ENCODE measurements at regions not wholly inside any gene's neighbourhood (a gene's known extent, or its start where the extent isn't known, plus 50 kb on each side); places are given as distances from the start of the nearest gene placed in this dataset.

DNA sequence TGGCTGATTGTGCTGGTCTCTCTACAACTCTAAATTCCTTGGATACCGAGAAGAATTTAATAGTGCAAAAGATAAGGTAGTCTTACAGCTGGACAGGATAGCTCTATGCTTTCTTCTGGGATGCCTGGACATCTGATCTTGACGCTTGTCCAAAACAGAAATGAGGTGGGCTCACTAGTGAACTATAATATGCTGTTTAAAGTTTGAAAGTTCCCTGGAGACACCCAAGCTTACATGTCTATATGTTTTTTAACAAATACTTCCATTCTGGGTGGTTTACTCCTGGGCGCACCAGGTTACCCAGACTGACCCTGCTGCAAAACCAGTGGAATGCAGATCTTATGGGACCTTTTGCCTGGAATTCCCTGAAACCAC lies 702.1 kb upstream of the COBL start:
- H2BK15ac ChIP-seq (ENCODE audit: low read length) = no peak overlapping the region
- no peak overlapping the region for H3K14ac ChIP-seq (ENCODE audit: insufficient read length)
- H3K4me3 ChIP-seq (ENCODE audit: extremely low read depth in 1 of 4, insufficient read depth in 2 of 4, low read depth in 3 of 4, low read length in 4 of 4) = no peak overlapping the region
- H3K23ac ChIP-seq (ENCODE audit: insufficient read length) = no peak overlapping the region
- no peak for FAIRE-seq
- no peak overlapping the region for H2AFZ ChIP-seq (ENCODE audit: low read length)
- H3K4me2 ChIP-seq (ENCODE audit: insufficient read depth in 1 of 2, low read depth in 2 of 2, low read length in 2 of 2) = no peak overlapping the region
- no peak overlapping the region for H2AK5ac ChIP-seq (ENCODE audit: low read depth, low read length)
- peaks cover 0 to 3% (median 0%) of the 10 kb centered on the region in 4 experiments; a peak in 1 of 7 replicates for H3K4me1 ChIP-seq (replicated peaks in 1 of 4; ENCODE audit: control insufficient read depth in 3 of 4, insufficient read depth in 4 of 4, low read length in 3 of 4)
- H3K18ac ChIP-seq (ENCODE audit: extremely low read depth, low read length) = no peak overlapping the region; the same call in 1 of the 2 replicates
- H4K8ac ChIP-seq (ENCODE audit: extremely low read depth, insufficient read depth, low read length) = no peak overlapping the region
- H2BK5ac ChIP-seq (ENCODE audit: low read depth, low read length) = no peak overlapping the region
- no peak overlapping the region for H3K27ac ChIP-seq (ENCODE audit: low read depth, low read length)
- DNase-seq (ENCODE audit: low read depth in 1 of 2, low spot score in 2 of 2) = no peak
- 77% methylated on average over 3 of the region's 3 CpGs; no CpG with 5 or more reads in 1 of the 2 experiments for WGBS, 2 experiments (ENCODE audit: extremely low coverage in 1 of 2, insufficient coverage in 1 of 2, insufficient read length in 1 of 2, insufficient replicate concordance in 2 of 2, low coverage in 1 of 2, low lambda C conversion rate in 2 of 2, missing lambda C conversion rate in 1 of 2)
- no peak overlapping the region for H4K5ac ChIP-seq (ENCODE audit: insufficient read length, low read depth, low read length)
- no peaks in the 10 kb centered on the region for H4K20me1 ChIP-seq (replicated peaks in 1 of 2; ENCODE audit: control insufficient read depth in 1 of 2, insufficient read depth in 2 of 2, low read length in 2 of 2)
- no peak overlapping the region for H4K91ac ChIP-seq (replicated peaks; ENCODE audit: insufficient read length, low read length)
- H3K79me2 ChIP-seq (ENCODE audit: control insufficient read depth in 1 of 2, insufficient read depth in 2 of 2, low read length in 2 of 2) = no peaks in the 10 kb centered on the region
- POLR2A ChIA-PET (ENCODE audit: partially characterized antibody) = no interaction called here
- H2BK120ac ChIP-seq (replicated peaks; ENCODE audit: low read depth, low read length) = no peak overlapping the region
- no peaks in the 10 kb centered on the region for H3K9me3 ChIP-seq (ENCODE audit: insufficient read depth in 2 of 2, low read depth in 1 of 2, low read length in 1 of 2)
- no peaks in the 10 kb centered on the region for H3K79me1 ChIP-seq (ENCODE audit: low read depth, low read length)
- 0 out of 2 replicates have a peak overlapping the region, but pooled peaks have one; percentile 10 for H2BK12ac ChIP-seq (ENCODE audit: low read depth, low read length)
- no peak overlapping the region for H3K4ac ChIP-seq (replicated peaks; ENCODE audit: insufficient read length, low read depth, low read length)
- H3K23me2 ChIP-seq (ENCODE audit: low read depth, low read length) = no peaks in the 10 kb centered on the region
- H3K56ac ChIP-seq (replicated peaks; ENCODE audit: insufficient read length, low read depth, low read length) = no peak overlapping the region
- peak overlapping the region; percentile 35; the same call in 1 of the 2 replicates for H2BK20ac ChIP-seq (ENCODE audit: low read length)
- H3K27me3 ChIP-seq (replicated peaks in 1 of 4; ENCODE audit: control insufficient read depth in 3 of 4, extremely low read depth in 1 of 4, insufficient read depth in 3 of 4, low read length in 3 of 4) = no peaks in the 10 kb centered on the region; a peak in 1 of 7 replicates
- H3K36me3 ChIP-seq (ENCODE audit: control insufficient read depth in 2 of 4, insufficient read depth in 4 of 4, low read length in 3 of 4) = no peaks in the 10 kb centered on the region
- CTCF ChIA-PET (ENCODE audit: partially characterized antibody) = interaction anchor here (0.7 to 2.7 kb wide), 24 partner anchors 10 to 362 kb away, joined by 3 to 14 read pairs (median 4); no protein-coding TSS in a partner anchor
- no peak overlapping the region for H3K9ac ChIP-seq (replicated peaks in 1 of 4; ENCODE audit: extremely low read depth in 1 of 4, low read depth in 3 of 4, low read length in 3 of 4)
- TF ChIP-seq BCL11A (IDR thresholded peaks at IDR 0.05; ENCODE audit: low read depth in 2 of 2, low read length in 2 of 2) (no peak), TEAD4 (IDR thresholded peaks at IDR 0.05; ENCODE audit: low read depth, low read length) (0 out of 2 replicates have a peak, but pooled peaks have one; percentile 1)

All from H1 (cell line).